ENCODE measurements at regions not wholly inside any gene's neighbourhood (a gene's known extent, or its start where the extent isn't known, plus 50 kb on each side); places are given as distances from the start of the nearest gene placed in this dataset.

- no peak overlapping the region for H3K4me3 ChIP-seq (ENCODE audit: low read depth, low read length)
- DNase-seq (ENCODE audit: low read depth) = no peak
- no peak for TF ChIP-seq CTCF (IDR thresholded peaks at IDR 0.05; ENCODE audit: low read depth, low read length, missing control alignments)
These were observed 207.8 kb upstream of the OTX2 start for GRCh38 chr14:57018065-57018464.

- no peak for TF ChIP-seq CTCF (IDR thresholded peaks at IDR 0.05; ENCODE audit: low read depth, low read length, missing control alignments)
These were observed 203.7 kb upstream of the OTX2 start for GRCh38 chr14:57013987-57014386.

GRCh38 chr14:57009585-57010515 lies 199.6 kb upstream of the OTX2 start:
- no peak for DNase-seq (ENCODE audit: low read depth)
- TF ChIP-seq CTCF (IDR thresholded peaks at IDR 0.05; ENCODE audit: low read depth, low read length, missing control alignments) = no peak
- H3K4me3 ChIP-seq (ENCODE audit: low read depth, low read length) = no peak overlapping the region

More at GRCh38 chr14:57013987-57014386, 203.7 kb upstream of the OTX2 start:
- DNase-seq (ENCODE audit: low read depth) = no peak
- no peak overlapping the region for H3K4me3 ChIP-seq (ENCODE audit: low read depth, low read length)

- no peak overlapping the region for H3K4me3 ChIP-seq (ENCODE audit: low read depth, low read length)
- no peak for TF ChIP-seq CTCF (IDR thresholded peaks at IDR 0.05; ENCODE audit: low read depth, low read length, missing control alignments)
- DNase-seq (ENCODE audit: low read depth) = no peak
These were observed 198.3 kb upstream of the OTX2 start for GRCh38 chr14:57008534-57008933.

GRCh38 chr14:56998728-56999127 lies 188.4 kb upstream of the OTX2 start:
- H3K4me3 ChIP-seq (ENCODE audit: low read depth, low read length) = no peak overlapping the region
- no peak for TF ChIP-seq CTCF (IDR thresholded peaks at IDR 0.05; ENCODE audit: low read depth, low read length, missing control alignments)
- no peak for DNase-seq (ENCODE audit: low read depth)

GRCh38 chr14:56996721-56997399 lies 186.6 kb upstream of the OTX2 start:
- no peak overlapping the region for H3K4me3 ChIP-seq (ENCODE audit: low read depth, low read length)
- no peak for TF ChIP-seq CTCF (IDR thresholded peaks at IDR 0.05; ENCODE audit: low read depth, low read length, missing control alignments)
- no peak for DNase-seq (ENCODE audit: low read depth)

Measured in GM12864 (cell line).